ENCODE measurements at regions not wholly inside any gene's neighbourhood (a gene's known extent, or its start where the extent isn't known, plus 50 kb on each side); places are given as distances from the start of the nearest gene placed in this dataset.

DNA sequence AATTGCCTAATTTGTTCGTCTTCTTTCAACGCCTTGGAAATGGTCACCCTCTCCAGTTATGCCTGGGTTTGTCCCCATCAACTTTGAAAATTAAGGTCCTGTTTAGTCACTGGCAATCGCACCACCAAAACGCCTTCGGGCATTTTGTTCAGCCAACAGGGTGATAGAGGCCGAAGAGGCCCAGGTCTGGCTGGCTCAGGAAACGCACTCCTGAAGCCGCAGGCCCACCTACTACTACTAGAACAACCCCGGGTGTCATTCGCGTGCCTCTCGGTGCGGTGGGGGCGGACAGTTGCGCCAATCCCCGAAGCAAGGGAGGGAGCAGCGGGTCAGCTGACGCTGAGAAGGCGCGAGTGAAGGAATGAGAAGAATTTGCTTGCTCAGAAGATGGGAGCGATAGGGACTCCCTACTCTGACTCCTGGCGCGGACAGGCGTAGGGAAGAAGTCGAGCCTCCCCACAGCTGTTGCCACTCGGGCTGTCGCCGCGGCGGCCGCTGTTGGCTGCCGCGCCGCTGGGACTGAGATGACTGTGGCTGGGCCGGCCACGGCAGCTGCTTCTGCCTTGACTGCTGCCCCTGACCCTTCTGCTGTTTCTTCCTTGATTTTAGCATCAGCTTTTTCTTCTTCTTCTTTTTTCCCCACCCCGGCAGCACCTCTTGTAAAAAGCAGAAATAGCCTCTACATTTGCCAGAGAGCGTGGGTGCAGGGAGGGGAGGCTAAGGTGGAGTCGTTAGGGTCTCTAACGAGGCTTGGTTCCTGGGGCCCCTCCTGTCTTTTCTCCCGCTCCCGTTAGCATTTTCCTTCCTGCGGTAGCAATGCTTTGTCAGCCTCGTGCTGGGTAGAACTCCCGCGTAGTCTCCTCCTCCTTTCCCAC is 387.6 kb downstream of the FIGN start:
- Mint-ChIP-seq H3K4me1 (ENCODE audit: low read depth) (no peaks in the 10 kb centered on the region), H3K27ac (no peak overlapping the region), H3K4me3 (ENCODE audit: low read depth) (no peak overlapping the region), H3K36me3 (ENCODE audit: low read depth) (no peaks in the 10 kb centered on the region), H3K27me3 (ENCODE audit: low read depth) (peaks cover 14% of the 10 kb centered on the region), H3K9me3 (no peaks in the 10 kb centered on the region)
- intact Hi-C loops (cut with micrococcal nuclease), result no loop called here
- no peak for DNase-seq (ENCODE audit: low spot score)

DNA sequence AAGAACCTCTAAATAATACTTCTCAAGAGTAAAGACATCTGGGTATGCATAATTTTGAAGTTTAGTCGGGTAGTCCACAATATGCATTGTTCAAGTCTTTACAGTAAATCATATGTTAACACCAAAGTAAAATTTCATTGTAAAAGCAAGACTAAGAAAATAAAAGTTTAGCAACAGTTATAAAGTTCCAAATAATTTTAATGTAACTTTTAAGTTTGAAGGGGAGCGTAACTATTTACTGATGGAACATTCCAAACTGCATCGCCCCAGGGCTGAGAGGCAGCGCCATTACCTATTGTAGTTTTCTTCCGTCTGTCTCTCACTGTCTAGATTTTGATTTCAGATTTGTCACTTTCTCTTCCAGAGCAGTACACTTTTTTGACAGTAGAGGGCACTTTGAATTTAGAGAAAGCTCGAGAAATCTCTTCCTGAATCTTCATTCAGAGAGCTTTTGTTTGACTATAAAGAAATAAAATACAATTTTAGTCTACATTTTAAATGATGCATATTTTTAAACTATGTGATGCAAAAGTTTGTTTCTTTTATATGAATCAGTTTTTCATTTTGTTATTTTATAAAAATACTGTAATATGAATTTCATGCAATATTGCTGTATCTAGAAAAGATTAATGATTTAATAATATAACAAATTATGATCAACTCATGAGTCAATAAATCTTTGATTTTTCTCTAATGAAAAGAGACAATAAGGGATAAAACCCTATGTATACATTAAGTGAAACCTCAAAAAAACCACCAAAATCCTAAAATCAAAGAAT is 389.8 kb downstream of the FIGN start:
- Mint-ChIP-seq H3K9me3 (no peaks in the 10 kb centered on the region), H3K27me3 (ENCODE audit: low read depth) (peaks cover 14% of the 10 kb centered on the region), H3K4me3 (ENCODE audit: low read depth) (no peak overlapping the region), H3K4me1 (ENCODE audit: low read depth) (no peaks in the 10 kb centered on the region), H3K36me3 (ENCODE audit: low read depth) (no peaks in the 10 kb centered on the region), H3K27ac (no peak overlapping the region)
- no peak for DNase-seq (ENCODE audit: low spot score)
- intact Hi-C loops (cut with micrococcal nuclease), result no loop called here

DNA sequence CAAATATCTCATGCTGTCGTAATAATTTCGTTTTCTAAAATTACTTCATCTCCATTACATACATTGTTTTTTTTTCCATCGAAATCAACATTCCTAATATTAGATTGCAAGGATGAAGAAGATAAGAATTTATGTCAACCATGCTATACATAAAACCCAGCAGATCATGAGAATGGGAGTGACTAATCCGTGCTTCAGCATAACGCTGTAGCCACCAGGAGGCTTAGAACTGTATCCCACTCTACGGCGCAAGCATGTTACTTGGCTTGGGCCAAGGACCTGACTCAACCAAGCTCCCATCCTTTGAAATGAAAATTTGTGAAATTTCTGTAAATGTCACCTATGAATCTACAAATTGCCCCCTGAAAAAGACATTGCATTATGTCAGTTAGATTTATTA is 392.5 kb downstream of the FIGN start:
- Mint-ChIP-seq H3K27ac (no peak overlapping the region), H3K4me1 (ENCODE audit: low read depth) (no peaks in the 10 kb centered on the region), H3K36me3 (ENCODE audit: low read depth) (no peaks in the 10 kb centered on the region), H3K9me3 (no peaks in the 10 kb centered on the region), H3K27me3 (ENCODE audit: low read depth) (peaks cover 5% of the 10 kb centered on the region), H3K4me3 (ENCODE audit: low read depth) (no peak overlapping the region)
- DNase-seq (ENCODE audit: low spot score), result no peak
- intact Hi-C loops (cut with micrococcal nuclease), result no loop called here

DNA sequence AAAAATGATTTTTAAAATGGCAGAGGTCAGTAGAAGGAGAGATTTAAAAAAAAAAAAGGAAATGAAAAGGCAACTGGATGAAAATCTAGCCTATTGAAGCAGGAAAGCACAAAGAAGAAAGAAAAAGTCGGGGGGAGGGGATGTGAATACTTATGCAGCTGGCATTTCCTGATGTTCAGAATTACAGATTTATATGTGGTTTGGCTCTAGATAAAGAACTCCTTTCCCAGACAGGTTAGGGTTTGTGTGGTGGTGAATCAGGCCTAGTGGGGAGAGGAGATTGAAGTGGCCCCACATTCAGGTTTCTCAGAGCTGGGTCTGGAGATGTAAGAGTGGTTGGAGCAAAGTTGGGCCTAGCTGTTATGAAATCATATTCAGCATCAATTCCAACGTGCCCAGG is 394.4 kb downstream of the FIGN start:
- H3K4me1 Mint-ChIP-seq (ENCODE audit: low read depth), result no peaks in the 10 kb centered on the region
- no peaks in the 10 kb centered on the region for H3K9me3 Mint-ChIP-seq
- no peaks in the 10 kb centered on the region for H3K36me3 Mint-ChIP-seq (ENCODE audit: low read depth)
- no peak overlapping the region for H3K4me3 Mint-ChIP-seq (ENCODE audit: low read depth)
- no peak overlapping the region for H3K27ac Mint-ChIP-seq
- no peak for DNase-seq (ENCODE audit: low spot score)
- intact Hi-C loops (cut with micrococcal nuclease), result no loop called here
- H3K27me3 Mint-ChIP-seq (ENCODE audit: low read depth), result no peaks in the 10 kb centered on the region

DNA sequence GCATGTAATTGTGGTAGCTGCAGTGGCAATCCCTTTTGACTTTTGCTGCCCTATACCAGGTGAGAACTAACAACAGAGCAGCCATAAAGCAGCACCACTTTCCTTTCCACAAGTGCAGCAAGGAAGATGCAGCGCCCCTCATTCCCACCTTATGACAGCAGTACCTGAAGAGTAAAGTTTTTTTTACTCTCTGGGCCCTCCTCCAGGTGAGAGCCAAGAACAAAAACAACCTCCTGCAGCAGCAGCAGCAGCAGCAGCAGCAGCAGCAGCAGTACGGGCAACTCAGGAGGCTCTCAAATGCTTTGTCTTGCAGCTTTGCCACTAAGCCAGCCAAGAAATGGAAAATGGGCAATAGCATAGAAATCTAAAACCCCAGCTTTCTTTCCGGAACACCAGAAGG is 397.5 kb downstream of the FIGN start:
- Mint-ChIP-seq H3K4me1 (ENCODE audit: low read depth) (no peaks in the 10 kb centered on the region), H3K4me3 (ENCODE audit: low read depth) (no peak overlapping the region), H3K9me3 (no peaks in the 10 kb centered on the region), H3K27me3 (ENCODE audit: low read depth) (no peaks in the 10 kb centered on the region), H3K36me3 (ENCODE audit: low read depth) (no peaks in the 10 kb centered on the region), H3K27ac (no peak overlapping the region)
- intact Hi-C loops (cut with micrococcal nuclease), result no loop called here
- DNase-seq (ENCODE audit: low spot score), result no peak

DNA sequence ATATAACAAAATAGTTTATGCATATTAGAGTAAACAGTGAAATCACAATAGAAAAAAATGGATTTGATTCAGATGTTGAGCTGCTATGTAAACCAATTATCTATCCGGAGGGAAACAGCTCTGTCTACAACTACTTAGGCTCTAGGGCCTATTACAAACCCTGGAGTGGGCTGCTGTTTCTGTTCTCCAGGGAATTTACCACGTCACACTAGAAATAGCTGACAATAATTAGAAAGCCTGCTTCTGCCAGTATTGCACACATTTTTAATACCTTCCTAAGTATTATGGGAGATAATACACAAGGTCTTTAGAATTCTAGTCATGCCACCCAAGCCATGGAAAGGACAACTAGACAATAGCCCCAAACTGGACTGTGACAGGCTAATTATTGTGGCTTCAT is 411.1 kb downstream of the FIGN start:
- H3K36me3 Mint-ChIP-seq (ENCODE audit: low read depth), result no peaks in the 10 kb centered on the region
- no peak overlapping the region for H3K27ac Mint-ChIP-seq
- no peak for DNase-seq (ENCODE audit: low spot score)
- no peaks in the 10 kb centered on the region for H3K27me3 Mint-ChIP-seq (ENCODE audit: low read depth)
- no peaks in the 10 kb centered on the region for H3K4me1 Mint-ChIP-seq (ENCODE audit: low read depth)
- no peaks in the 10 kb centered on the region for H3K9me3 Mint-ChIP-seq
- no peak overlapping the region for H3K4me3 Mint-ChIP-seq (ENCODE audit: low read depth)
- intact Hi-C loops (cut with micrococcal nuclease), result no loop called here

DNA sequence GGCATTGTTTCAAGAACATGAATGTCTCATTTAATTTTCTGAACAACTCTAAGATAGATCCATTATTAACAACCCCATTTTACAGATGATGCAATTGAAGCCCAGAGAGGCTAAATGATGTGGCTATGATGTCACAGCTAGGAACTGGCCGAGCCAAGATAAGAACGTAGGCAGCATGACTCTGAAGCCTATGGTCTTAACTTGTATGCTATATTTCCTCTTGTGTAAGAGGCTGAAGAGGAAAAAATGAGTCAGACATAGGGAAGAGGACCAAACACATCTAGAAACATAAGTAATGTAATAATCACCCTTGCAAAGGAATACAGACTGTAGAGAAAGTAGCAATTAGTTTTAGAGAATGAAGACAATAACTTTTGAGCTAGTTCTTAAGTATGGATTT is 416.8 kb downstream of the FIGN start:
- Mint-ChIP-seq H3K4me3 (ENCODE audit: low read depth) (no peak overlapping the region), H3K4me1 (ENCODE audit: low read depth) (no peaks in the 10 kb centered on the region), H3K9me3 (no peaks in the 10 kb centered on the region), H3K36me3 (ENCODE audit: low read depth) (no peaks in the 10 kb centered on the region), H3K27me3 (ENCODE audit: low read depth) (no peaks in the 10 kb centered on the region), H3K27ac (no peak overlapping the region)
- no peak for DNase-seq (ENCODE audit: low spot score)
- intact Hi-C loops (cut with micrococcal nuclease), result no loop called here

DNA sequence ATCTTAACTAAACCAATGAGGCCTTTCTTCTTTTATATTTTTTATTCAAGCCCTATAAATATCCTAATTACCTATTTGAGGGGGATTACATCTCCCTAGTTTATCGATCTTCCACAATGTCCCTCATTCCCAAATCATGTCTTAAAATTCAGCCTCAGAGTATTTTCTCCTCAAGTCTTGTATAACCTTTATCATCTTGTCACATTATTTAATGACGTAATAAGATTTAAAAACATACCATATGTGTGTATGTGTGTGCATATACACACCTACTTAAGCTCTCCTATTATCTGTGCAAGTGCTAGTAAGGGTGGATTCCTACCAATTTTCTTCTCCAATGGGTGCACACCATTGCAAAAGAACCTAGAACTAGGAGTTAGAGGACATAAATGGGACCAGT is 421.1 kb downstream of the FIGN start:
- no peak overlapping the region for H3K27ac Mint-ChIP-seq
- no peaks in the 10 kb centered on the region for H3K9me3 Mint-ChIP-seq
- DNase-seq (ENCODE audit: low spot score), result no peak
- H3K36me3 Mint-ChIP-seq (ENCODE audit: low read depth), result no peaks in the 10 kb centered on the region
- H3K4me1 Mint-ChIP-seq (ENCODE audit: low read depth), result no peaks in the 10 kb centered on the region
- no peaks in the 10 kb centered on the region for H3K27me3 Mint-ChIP-seq (ENCODE audit: low read depth)
- no peak overlapping the region for H3K4me3 Mint-ChIP-seq (ENCODE audit: low read depth)
- intact Hi-C loops (cut with micrococcal nuclease), result no loop called here

DNA sequence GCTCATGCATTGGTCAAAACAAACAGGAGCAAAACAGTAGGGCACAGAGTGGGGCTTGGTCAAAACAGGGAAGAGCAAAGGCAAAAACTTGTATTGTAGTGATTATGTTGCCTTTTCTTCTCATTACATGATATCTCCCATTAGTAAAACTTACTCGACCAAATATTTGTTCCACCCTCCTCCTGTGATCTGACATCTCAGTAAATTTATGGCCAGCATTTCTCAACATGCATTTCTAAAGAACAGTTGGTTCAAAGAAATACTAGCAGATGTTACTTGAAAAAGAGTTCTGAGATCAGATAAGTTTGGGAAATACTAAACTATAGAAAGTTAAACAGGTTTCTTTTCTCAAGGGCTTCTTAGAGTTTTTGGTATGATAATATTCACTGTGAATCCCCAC is 423.1 kb downstream of the FIGN start:
- H3K4me3 Mint-ChIP-seq (ENCODE audit: low read depth), result no peak overlapping the region
- H3K27ac Mint-ChIP-seq, result no peak overlapping the region
- no peaks in the 10 kb centered on the region for H3K9me3 Mint-ChIP-seq
- intact Hi-C loops (cut with micrococcal nuclease), result no loop called here
- no peaks in the 10 kb centered on the region for H3K4me1 Mint-ChIP-seq (ENCODE audit: low read depth)
- H3K27me3 Mint-ChIP-seq (ENCODE audit: low read depth), result no peaks in the 10 kb centered on the region
- H3K36me3 Mint-ChIP-seq (ENCODE audit: low read depth), result no peaks in the 10 kb centered on the region
- no peak for DNase-seq (ENCODE audit: low spot score)

DNA sequence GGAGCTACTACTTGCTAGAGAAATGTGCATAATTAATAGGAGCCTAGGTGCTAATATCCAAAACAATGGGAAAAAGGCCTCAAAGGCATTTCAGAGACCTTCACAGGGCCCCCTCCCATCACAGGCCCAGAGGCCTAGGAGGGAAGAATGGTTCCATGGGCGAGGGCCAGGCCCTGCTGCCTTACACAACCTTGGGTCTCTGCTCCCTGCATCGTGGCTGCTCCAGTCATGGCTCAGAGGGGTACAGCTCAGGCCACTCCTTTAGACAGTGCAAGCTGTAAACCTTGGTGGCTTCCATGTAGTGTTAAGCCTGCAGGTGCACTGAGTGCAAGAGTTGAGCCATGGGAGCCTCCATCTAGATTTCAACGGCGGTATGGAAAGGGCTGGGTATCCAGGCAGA is 429.2 kb downstream of the FIGN start:
- Mint-ChIP-seq H3K4me1 (ENCODE audit: low read depth) (no peaks in the 10 kb centered on the region), H3K36me3 (ENCODE audit: low read depth) (no peaks in the 10 kb centered on the region)
- intact Hi-C loops (cut with micrococcal nuclease), result no loop called here

DNA sequence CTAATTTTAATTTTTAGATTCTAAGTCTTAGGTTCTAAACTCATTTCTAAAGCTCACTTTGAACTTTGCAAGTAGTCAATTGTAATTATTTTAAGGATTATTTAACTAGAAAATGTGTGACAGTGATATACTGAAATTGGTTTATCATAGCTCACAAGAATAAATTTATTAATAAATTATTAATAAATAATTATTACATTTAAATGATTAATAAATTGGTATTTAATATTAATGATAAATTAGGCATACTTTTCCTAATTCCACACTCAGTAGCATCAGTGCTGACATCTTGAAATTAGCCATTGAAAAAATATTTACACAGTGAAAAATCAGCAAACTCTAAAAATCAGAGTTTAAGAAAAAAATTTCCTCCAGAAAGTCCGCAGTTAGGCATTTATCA is 433.7 kb downstream of the FIGN start:
- Mint-ChIP-seq H3K27me3 (ENCODE audit: low read depth) (no peaks in the 10 kb centered on the region), H3K4me3 (ENCODE audit: low read depth) (no peak overlapping the region), H3K9me3 (peaks cover 16% of the 10 kb centered on the region), H3K36me3 (ENCODE audit: low read depth) (no peaks in the 10 kb centered on the region), H3K4me1 (ENCODE audit: low read depth) (no peaks in the 10 kb centered on the region), H3K27ac (no peak overlapping the region)
- no peak for DNase-seq (ENCODE audit: low spot score)
- intact Hi-C loops (cut with micrococcal nuclease), result no loop called here

More for the DNA sequence above, 429.2 kb downstream of the FIGN start:
- H3K9me3 Mint-ChIP-seq, result peaks cover 12% of the 10 kb centered on the region
- no peak overlapping the region for H3K4me3 Mint-ChIP-seq (ENCODE audit: low read depth)
- DNase-seq (ENCODE audit: low spot score), result no peak
- H3K27me3 Mint-ChIP-seq (ENCODE audit: low read depth), result no peaks in the 10 kb centered on the region
- H3K27ac Mint-ChIP-seq, result no peak overlapping the region

DNA sequence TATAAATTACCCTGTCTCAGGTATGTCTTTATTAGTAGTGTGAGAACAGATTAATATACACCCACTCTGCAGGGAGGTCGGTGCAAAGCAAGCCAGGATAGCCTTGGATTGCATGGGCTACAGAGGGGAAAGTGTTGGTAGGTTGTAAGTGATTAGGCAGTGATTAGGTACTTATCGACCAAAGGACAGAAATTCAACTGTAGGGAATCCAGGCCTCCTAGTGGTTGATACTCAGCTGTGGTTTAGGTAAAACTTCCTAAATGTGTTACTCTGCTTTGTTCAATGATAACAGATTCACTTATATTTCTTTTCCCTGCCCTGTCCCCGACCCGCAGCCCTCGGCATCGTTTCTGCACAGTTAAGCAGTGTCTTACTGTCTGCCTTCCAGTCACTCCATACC is 444.0 kb downstream of the FIGN start:
- Mint-ChIP-seq H3K9me3 (no peaks in the 10 kb centered on the region), H3K27ac (no peak overlapping the region), H3K4me3 (ENCODE audit: low read depth) (no peak overlapping the region), H3K36me3 (ENCODE audit: low read depth) (no peaks in the 10 kb centered on the region), H3K4me1 (ENCODE audit: low read depth) (no peaks in the 10 kb centered on the region), H3K27me3 (ENCODE audit: low read depth) (no peaks in the 10 kb centered on the region)
- intact Hi-C loops (cut with micrococcal nuclease), result no loop called here
- no peak for DNase-seq (ENCODE audit: low spot score)

DNA sequence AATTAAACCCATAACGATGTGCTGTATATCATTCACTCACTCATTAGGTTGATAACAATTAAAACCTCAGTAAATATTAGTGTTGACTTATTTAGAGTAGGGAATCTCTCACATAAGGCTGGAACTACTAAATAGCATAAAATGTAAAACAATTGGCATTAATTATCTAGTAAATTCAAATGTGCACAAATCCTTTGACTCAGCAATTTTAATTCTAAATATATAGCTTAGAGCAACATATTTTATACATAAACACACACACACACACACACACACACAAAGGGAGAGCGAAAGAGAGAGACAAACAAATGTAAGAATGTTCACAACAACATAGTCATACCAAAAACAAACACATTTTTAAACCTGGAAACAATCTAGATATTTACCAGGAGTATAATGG is 443.1 kb upstream of the KCNH7 start:
- no peaks in the 10 kb centered on the region for H3K9me3 Mint-ChIP-seq
- intact Hi-C loops (cut with micrococcal nuclease), result no loop called here
- no peaks in the 10 kb centered on the region for H3K27me3 Mint-ChIP-seq (ENCODE audit: low read depth)
- H3K27ac Mint-ChIP-seq, result no peak overlapping the region
- no peaks in the 10 kb centered on the region for H3K4me1 Mint-ChIP-seq (ENCODE audit: low read depth)
- H3K4me3 Mint-ChIP-seq (ENCODE audit: low read depth), result no peak overlapping the region
- H3K36me3 Mint-ChIP-seq (ENCODE audit: low read depth), result no peaks in the 10 kb centered on the region
- DNase-seq (ENCODE audit: low spot score), result no peak

Data from activated T-helper 2 cell treated with anti-CD3 and anti-CD28 coated beads, Interferon-gamma antibody, Interleukin-2, Interleukin-4, amounts not matched to agents 10 μg/mL and 5 μg/mL and 100 μg/mL, durations not matched to agents 14 hours and 24 hours and 36 hours (primary cell).